22Rv1 (cell line): ENCODE measurements at regions not wholly inside any gene's neighbourhood (a gene's known extent, or its start where the extent isn't known, plus 50 kb on each side); places are given as distances from the start of the nearest gene placed in this dataset.

ENCODE experiments used
- CTCF ChIP-seq: fragments of 450-650 bp; IDR thresholded peaks from 2 replicates; pipeline ENCODE4 v1.5.1; 2017; ENCODE audit warnings: mild to moderate bottlenecking
- ZFX ChIP-seq: fragments of 450-650 bp; IDR thresholded peaks from 2 replicates; pipeline ENCODE4 v1.6.1; 2017; ENCODE audit warnings: antibody characterized with exemption, borderline replicate concordance

GRCh38 chr17:5947701-5948180, 122.4 kb upstream of the WSCD1 start:
- TF ChIP-seq CTCF (no peak), ZFX (no peak)
